Thymus (tissue), 11 donors: ENCODE measurements at regions not wholly inside any gene's neighbourhood (a gene's known extent, or its start where the extent isn't known, plus 50 kb on each side); places are given as distances from the start of the nearest gene placed in this dataset.
A peak's percentile ranks its signal among the peaks of the same experiment; 100 is the strongest.
"Not testable (repeated sequence)": the region's sequence is repeated elsewhere in the genome, so short reads cannot be mapped to it uniquely, and the experiment has no call there.

ENCODE experiments used
- DNase-seq, 9 donors: peaks; one replicate each; pipeline ENCODE4 v3.0.0-alpha.2; 2013; ENCODE audit warnings: low spot score in 9 of 9, low read depth in 6 of 9, missing footprints in 1 of 9
- H3K27ac ChIP-seq, 2 donors: one replicate each; pipeline ENCODE4 v1.5.1; 2013; ENCODE audit warnings: control low read depth in 1 of 2, low read depth in 1 of 2, low read length in 1 of 2, mild to moderate bottlenecking in 1 of 2, moderate library complexity in 1 of 2
- H3K27me3 ChIP-seq, 2 donors: one replicate each; pipeline ENCODE4 v1.5.1; 2013; ENCODE audit warnings: low read length in 1 of 2; ENCODE audit not compliant: control insufficient read depth in 2 of 2, insufficient read depth in 1 of 2
- H3K36me3 ChIP-seq, 2 donors: one replicate each; pipeline ENCODE4 v1.5.1; 2013; ENCODE audit warnings: low read length in 1 of 2, mild to moderate bottlenecking in 1 of 2, moderate library complexity in 1 of 2; ENCODE audit not compliant: control insufficient read depth in 2 of 2, insufficient read depth in 2 of 2
- H3K4me1 ChIP-seq, 2 donors: one replicate each; pipeline ENCODE4 v1.5.1; 2013; ENCODE audit warnings: low read length in 2 of 2; ENCODE audit not compliant: control insufficient read depth in 2 of 2, insufficient read depth in 2 of 2
- H3K4me3 ChIP-seq, 2 donors: one replicate each; pipeline ENCODE4 v1.5.1; 2013; ENCODE audit warnings: low read length in 2 of 2, control low read depth in 1 of 2, mild to moderate bottlenecking in 1 of 2
- H3K9me3 ChIP-seq, 2 donors: one replicate each; pipeline ENCODE4 v1.5.1; 2013; ENCODE audit warnings: low read length in 1 of 2, mild to moderate bottlenecking in 1 of 2; ENCODE audit not compliant: control insufficient read depth in 2 of 2, insufficient read depth in 1 of 2
- WGBS: extraction: QIAGEN DNeasy Blood & Tissue Kit; methylation state at CpG from one replicate; pipeline ENCODE4 v1.1.7; 2013; 5-methylcytosine and 5-hydroxymethylcytosine counted together
- donor health status: healthy.

DNA sequence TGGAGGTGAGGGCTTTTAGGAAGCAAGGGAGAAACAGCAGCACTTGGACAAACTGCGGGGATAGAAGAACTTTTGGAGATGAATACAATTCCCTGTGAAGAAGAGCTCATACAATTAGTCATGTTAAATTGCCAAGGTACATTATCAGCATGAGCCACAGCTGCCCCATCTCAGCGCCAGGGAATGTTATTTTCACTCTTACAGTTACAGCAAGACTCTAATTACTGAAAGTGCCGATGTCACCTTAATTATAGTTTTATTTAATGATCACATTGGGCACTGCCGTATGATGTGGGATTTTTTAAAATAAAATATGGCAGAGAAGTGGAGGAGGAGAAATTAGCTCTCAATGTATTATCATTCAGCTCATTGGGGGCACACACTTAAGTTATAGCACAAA, 144.8 kb upstream of the MON1B start:
- H3K4me3 ChIP-seq, result no peak overlapping the region
- no peak overlapping the region for H3K27ac ChIP-seq
- 95% methylated on average over 4 of the region's 4 CpGs for WGBS
- H3K27me3 ChIP-seq, result no peaks in the 10 kb centered on the region
- no peaks in the 10 kb centered on the region for H3K4me1 ChIP-seq
- no peaks in the 10 kb centered on the region for H3K9me3 ChIP-seq
- no peak for DNase-seq
- H3K36me3 ChIP-seq, result no peaks in the 10 kb centered on the region

DNA sequence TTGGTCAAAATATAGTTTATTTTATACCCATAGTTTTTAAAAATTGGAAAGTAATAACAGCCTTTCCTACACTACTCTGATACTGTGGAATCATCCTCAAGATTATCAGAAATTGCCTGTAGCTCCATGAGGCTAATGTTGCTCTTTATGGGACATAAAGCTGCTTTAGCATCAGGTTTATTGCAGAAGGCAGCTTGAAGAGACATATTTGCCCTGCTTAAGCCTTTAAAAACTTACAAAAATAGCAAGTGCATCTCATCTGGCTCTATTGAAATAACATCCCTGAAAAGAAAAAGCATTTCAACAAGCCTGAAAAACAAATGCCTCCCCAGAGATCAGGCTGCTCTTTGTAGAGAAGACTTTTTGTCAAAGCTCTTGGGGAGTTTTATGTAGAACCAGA, 142.9 kb upstream of the MON1B start:
- no peaks in the 10 kb centered on the region for H3K9me3 ChIP-seq
- no peak overlapping the region for H3K27ac ChIP-seq
- H3K4me3 ChIP-seq, result no peak overlapping the region
- H3K4me1 ChIP-seq, result no peaks in the 10 kb centered on the region
- DNase-seq, result no peak
- no peaks in the 10 kb centered on the region for H3K36me3 ChIP-seq
- no peaks in the 10 kb centered on the region for H3K27me3 ChIP-seq

DNA sequence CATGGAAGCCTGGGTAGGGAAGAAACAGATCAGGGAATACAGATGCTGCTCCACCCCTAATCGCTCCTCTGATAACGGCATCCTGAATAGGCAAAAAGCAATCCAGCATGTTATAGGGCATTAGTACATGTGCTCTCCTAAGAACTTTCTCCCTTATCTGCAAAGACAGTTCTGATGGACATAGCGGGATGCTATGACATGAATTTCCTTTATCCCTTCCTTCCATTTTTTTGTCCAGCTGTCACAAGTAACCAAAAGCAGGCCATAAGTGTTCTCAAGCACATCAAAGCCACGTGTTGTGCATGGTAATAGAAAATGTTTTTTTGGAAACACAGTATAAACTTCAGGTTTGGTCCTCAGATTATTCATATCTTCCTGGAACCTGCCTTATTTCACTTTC, 141.4 kb upstream of the MON1B start:
- no peaks in the 10 kb centered on the region for H3K27me3 ChIP-seq
- H3K36me3 ChIP-seq, result no peaks in the 10 kb centered on the region
- WGBS, result 92% methylated on average over 4 of the region's 4 CpGs
- no peaks in the 10 kb centered on the region for H3K4me1 ChIP-seq
- no peak for DNase-seq
- H3K4me3 ChIP-seq, result no peak overlapping the region
- no peaks in the 10 kb centered on the region for H3K9me3 ChIP-seq
- H3K27ac ChIP-seq, result no peak overlapping the region

DNA sequence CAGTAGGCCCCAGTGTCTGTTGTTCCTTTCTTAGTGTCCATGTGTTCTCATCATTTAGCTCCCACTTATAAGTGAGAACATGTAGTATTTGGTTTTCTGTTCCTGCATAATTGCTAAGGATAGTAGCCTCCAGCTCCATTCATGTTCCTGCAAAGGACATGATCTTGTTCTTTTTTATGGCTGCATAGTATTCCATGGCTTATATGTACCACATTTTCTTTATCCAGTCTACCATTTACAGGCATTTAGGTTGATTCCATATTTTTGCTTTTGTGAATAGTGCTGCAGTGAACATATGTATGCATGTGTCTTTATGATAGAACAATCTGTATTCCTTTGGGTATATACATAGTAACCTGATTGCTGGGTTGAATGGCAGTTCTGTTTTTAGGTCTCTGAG, 134.4 kb upstream of the MON1B start:
- not testable (repeated sequence) for H3K4me3 ChIP-seq, H3K27me3 ChIP-seq, DNase-seq, H3K36me3 ChIP-seq, H3K27ac ChIP-seq, H3K4me1 ChIP-seq, H3K9me3 ChIP-seq

DNA sequence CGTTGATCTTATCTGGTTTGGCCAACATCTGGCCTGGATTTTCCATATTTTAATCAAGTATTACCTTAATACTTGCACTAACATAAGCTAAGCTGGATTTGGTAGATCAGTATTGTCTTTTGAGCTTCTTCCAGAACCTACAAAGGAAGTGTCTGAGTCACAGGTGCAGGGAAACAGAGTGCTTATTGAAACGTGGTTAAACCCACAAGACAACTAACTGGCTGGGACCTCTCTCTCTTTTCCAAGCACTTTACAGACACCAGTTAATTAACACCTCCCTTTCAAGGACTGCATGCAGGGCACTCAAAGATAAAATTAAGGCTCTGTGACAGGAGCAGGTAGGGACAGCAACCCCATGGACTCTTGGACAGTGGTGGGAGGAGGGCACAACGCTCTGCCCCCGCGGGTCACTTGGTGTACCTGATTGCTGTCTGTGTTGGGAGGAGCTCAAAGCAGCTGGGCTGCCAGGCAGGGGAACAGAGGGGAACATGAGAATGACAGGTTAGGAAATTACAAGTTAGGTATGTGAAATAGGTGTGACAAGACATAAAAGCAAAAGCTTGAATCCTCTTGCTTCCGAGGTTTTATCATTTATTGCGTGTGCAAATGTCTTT, 133.7 kb upstream of the MON1B start:
- no peaks in the 10 kb centered on the region for H3K4me1 ChIP-seq
- no peaks in the 10 kb centered on the region for H3K36me3 ChIP-seq
- no peaks in the 10 kb centered on the region for H3K27me3 ChIP-seq
- H3K27ac ChIP-seq, result no peak overlapping the region
- DNase-seq, result peak in 1 of 9 donors; percentile 5
- H3K9me3 ChIP-seq, result no peaks in the 10 kb centered on the region
- 79% methylated on average over 7 of the region's 7 CpGs for WGBS
- no peak overlapping the region for H3K4me3 ChIP-seq

DNA sequence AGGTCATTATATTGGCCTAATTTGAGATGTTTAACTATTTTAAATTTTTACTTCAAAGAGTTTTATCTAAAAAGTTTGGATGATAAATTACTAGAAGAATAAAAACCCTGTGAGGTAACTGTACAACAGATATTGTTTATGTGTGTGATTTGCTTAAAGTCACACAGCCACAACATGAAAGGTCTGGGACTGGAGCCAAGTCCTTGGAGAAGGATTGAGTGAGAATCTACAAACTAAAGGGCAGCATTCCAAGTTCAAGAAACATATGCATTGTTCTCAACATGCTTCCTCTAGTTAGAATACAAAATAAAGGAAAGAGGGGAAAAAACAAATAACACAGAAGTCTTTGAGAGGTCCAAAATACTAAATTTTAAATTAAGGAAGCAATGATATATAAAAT, 131.5 kb upstream of the MON1B start:
- Histone ChIP-seq H3K27ac (no peak overlapping the region), H3K4me3 (no peak overlapping the region), H3K9me3 (no peaks in the 10 kb centered on the region), H3K36me3 (no peaks in the 10 kb centered on the region), H3K4me1 (no peaks in the 10 kb centered on the region), H3K27me3 (no peaks in the 10 kb centered on the region)
- no peak for DNase-seq

DNA sequence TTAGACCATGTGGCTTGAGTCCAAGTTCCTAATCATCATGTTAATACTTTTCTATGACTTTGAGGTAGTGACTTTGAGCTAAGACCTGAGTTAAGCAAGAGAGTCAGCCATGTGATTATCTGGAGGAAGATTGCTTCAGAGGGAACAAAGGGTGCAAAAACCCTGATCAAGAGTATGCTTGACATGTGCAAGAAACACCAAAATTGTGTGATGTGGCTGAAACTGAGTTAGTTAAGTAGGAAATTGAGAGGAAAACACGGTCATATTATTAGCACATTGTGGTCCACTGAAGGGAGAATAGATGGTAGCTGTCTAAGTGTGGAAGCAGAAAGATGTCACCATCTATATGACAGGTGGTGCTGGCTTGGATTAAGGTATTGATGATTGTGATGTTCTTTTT, 130.4 kb upstream of the MON1B start:
- no peaks in the 10 kb centered on the region for H3K36me3 ChIP-seq
- H3K9me3 ChIP-seq, result no peaks in the 10 kb centered on the region
- 92% methylated on average over 1 of the region's 1 CpG for whole genome bisulfite sequencing
- no peaks in the 10 kb centered on the region for H3K4me1 ChIP-seq
- H3K4me3 ChIP-seq, result no peak overlapping the region
- no peak for DNase-seq
- no peak overlapping the region for H3K27ac ChIP-seq
- H3K27me3 ChIP-seq, result no peaks in the 10 kb centered on the region

DNA sequence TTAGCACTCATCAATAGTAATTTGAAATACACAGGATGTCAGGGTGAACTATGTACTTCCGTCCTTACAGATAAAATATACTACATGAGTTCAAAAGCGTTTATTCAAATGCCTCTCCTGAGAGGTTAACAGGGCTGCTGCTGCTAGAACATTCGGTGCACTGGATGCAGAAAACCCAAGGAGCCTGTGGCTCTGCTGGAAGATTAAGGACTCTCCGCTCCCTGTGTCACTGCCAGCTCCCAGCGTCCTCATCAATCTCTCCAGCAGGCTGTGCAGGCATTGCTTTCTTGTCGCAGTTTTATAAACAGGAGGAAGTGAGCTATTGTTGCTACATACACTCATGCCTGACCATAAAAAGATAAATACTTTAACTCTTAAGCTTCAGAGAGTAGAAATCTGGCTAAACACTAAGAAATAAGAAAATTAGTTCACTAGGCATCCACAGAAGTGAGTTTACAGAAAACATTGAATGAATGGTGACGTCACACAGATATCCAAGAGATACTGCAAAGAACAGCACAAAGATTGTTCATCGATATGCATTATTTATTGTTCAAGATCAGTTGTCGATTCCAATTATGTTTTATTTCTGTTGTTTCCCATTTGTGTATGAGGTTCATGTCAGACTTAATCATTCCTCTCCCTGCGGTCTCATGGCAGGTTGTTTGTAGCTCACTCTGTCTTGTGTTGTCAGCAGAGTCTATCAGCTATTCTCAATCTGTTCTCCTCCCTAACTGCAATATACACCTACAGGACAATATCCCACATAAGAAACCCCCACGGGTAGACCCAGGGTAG, 127.9 kb upstream of the MON1B start:
- no peaks in the 10 kb centered on the region for H3K27me3 ChIP-seq
- H3K4me3 ChIP-seq, result no peak overlapping the region
- no peak for DNase-seq
- 60% methylated on average over 11 of the region's 11 CpGs for WGBS
- no peaks in the 10 kb centered on the region for H3K9me3 ChIP-seq
- H3K27ac ChIP-seq, result no peak overlapping the region
- no peaks in the 10 kb centered on the region for H3K4me1 ChIP-seq
- H3K36me3 ChIP-seq, result no peaks in the 10 kb centered on the region

DNA sequence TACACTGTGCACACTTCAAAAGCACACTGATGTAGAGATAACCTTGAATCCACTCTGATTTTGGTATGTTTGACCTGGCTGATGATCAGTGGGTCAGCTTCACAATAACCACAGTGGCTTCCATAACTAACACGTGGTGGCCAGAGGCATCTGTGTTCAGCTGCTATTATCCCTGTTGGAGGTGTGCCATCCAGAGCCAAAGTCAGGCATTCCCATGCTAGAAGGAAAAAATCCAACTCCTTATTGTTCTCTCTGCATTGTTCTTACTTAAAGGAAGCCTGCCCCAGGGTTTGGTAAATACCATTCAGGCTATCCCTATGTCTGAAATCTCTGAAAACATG, 127.3 kb upstream of the MON1B start:
- no peak for DNase-seq
- no peaks in the 10 kb centered on the region for H3K27me3 ChIP-seq
- 45% methylated on average over 1 of the region's 1 CpG for WGBS

More for the DNA sequence above, 127.3 kb upstream of the MON1B start:
- Histone ChIP-seq H3K27ac (no peak overlapping the region), H3K4me3 (no peak overlapping the region), H3K4me1 (no peaks in the 10 kb centered on the region), H3K9me3 (no peaks in the 10 kb centered on the region), H3K36me3 (no peaks in the 10 kb centered on the region)
